ENCODE measurements at regions not wholly inside any gene's neighbourhood (a gene's known extent, or its start where the extent isn't known, plus 50 kb on each side); places are given as distances from the start of the nearest gene placed in this dataset.

GRCh38 chr9:7388755-7389154 lies 410.8 kb downstream of the DMAC1 start:
- DNase-seq = no peak

DNA sequence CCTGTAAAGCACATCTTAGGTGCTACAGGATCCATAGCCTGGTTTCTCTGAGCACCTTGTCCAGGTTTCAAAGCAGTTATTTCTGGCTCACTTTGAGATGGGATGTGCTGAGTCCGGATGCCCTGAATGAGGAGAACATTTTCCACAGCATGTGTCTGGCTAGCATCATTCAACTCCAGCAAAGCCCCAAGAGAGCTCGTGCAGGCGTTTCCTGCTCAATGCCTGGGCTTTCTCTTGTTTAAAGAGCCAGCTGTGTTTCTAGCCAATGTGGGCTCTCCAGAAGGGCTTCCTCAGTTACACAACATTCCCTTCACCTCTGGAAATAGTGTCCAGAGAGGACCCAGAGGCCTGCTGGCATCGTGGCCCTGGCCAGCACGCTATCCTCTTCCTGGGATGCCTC lies 411.7 kb downstream of the DMAC1 start:
- DNase-seq = no peak

- no peak for DNase-seq
Measured at GRCh38 chr9:7382304-7382703, 417.3 kb downstream of the DMAC1 start.

DNA sequence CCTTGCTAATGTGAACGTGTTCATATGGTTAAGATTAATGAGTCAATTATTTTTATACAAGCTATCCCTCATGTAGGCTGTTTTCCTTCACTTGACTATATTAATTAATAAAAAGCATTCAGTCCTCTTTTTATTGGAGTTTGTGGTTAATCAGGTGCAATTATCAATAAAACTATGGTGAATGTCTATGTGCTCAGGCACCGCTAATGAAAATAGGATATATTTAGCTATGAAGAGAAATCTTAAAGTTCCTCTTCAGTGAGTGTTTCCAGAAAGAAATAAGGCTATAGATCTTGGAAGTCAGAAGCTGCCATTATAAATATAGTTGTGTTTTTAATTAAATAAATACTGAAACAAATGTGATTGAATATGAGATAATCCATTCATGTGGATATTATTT lies 422.1 kb downstream of the DMAC1 start:
- DNase-seq = no peak

GRCh38 chr9:7376833-7377232 lies 422.7 kb downstream of the DMAC1 start:
- DNase-seq = no peak

DNA sequence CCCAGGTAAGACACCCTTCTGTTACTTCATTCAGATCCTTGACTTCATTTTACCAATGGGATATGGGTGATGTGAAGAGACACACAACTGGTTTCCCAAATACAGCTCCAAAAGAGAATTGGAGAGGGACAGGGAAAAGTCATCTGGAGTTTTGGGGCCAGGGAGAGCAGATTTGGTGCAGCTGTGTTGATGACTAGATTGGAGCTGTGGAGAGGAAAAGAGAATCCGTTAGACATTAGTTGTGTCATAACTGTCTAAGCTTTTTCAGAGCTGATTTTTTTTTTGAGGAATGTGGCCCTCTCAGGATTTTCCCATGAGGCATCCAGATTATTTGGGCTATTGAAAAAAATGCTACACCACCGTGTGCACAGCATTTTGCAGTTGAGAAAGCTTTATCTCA lies 423.4 kb downstream of the DMAC1 start:
- DNase-seq = no peak

GRCh38 chr9:7375013-7375511 lies 424.5 kb downstream of the DMAC1 start:
- no peak for DNase-seq

DNA sequence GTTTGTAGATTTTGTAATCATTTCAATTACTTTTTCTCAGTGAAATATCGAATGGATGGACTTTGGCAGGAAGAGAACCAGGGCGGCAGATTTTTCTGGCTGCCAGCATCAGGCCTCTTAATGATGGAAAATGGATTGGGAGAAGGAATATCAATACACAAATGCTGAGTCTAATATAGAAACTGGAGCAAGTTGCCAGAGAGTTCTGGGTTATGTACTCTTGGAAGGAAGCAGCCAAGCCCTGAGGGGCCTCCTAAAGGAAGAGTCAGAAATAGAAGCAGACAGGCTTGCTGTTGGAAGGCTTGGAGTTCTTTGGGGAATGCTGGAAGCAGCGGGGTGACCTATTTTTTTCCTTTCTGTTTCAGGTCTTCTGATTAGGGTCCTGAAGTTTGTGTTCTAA lies 428.6 kb downstream of the DMAC1 start:
- DNase-seq = no peak

DNA sequence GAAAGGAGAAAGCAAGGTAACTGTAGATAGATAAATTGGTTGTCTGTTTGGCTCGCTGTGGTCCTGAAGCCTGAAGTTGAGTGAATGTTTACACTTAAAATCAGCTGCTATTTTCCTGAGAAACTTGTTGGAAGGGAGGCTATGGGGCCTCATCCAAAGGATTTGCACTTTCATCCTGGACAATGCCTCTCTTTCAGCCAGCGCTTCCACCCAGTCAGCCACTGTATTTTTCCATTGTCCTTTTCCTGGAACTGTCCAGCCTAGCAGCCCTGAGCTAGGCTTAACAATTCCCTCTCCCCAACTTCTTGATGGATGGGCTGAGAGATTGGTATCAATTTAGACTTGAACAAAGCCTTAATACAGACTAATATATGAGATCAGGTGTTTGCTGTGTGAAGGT lies 429.2 kb downstream of the DMAC1 start:
- no peak for DNase-seq

- DNase-seq = no peak
Measured at GRCh38 chr9:7369384-7369821, 430.2 kb downstream of the DMAC1 start.

- peak; percentile 91 for DNase-seq
Measured at GRCh38 chr9:7368410-7369292, 430.9 kb downstream of the DMAC1 start.

GRCh38 chr9:7367726-7368125 lies 431.9 kb downstream of the DMAC1 start:
- no peak for DNase-seq

DNA sequence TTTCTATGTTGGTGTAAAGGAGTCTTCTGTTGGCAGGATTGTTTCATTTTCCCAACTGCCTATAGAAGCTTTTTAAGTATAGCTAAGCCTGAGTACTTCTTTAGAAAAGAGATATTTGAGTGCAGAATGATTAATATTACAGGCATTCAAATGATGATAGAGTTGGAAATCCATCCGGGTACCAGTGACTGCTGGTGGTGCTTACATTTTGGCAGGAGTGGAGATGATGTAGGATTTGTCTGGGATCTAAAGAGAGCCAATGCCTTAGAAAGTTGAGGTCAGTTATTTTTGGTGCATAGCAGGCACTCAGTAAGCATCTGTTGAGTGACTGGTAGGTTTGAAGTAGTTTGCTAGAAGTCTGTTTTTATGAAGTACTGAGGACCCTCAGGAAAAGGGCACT lies 433.5 kb downstream of the DMAC1 start:
- DNase-seq = peak; percentile 69

DNA sequence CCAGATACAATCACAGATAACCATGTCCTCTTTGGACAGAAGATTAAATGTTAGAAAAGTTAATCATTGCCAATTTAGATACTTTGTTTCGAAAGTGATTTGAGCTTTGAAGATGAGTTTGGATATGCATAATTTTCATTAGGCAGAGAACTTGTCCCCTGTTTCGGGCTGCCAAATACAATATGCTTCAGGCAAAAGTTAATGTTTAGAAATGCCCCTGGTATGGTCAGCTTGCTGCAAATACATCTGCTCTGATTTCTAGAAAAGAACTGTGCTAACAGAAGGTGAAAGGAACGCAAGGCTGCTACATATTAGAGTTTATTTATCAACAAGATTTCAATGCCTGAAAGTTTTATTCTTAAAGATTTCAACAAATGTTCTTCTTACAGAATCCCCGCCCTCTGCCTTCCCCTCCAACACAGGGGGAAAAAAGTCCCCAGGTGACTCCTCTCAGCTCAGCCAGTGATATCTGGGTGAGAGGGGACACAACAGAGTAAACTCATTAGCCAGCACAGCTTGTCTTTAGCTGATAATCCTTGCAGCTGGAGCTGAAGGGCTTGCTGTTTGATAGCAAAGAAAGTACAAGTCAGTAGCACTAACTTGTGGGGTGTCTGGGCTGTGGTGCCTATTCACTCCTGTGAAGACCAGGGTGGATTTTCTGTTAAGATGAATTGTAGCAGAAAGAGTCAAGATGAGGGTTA lies 435.7 kb downstream of the DMAC1 start:
- DNase-seq = no peak

DNA sequence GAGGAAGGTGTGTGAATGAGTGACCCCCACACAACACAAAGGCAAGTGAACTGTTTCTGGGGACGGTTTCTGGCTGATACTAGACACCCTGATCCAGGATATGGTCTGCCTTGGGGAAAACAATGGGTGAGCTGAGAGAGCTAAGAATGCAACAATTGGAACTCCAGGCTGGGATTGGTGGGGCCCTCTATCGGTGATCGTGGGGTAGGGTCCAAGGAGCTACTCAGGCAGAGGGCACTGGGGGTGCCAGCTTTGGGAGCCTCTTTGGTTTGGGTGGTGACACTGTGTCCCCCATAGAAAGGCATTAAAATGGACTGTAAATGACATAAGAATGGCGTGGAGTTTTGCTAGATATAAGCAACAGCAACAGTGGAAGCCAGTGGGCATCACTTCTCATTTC lies 439.1 kb downstream of the DMAC1 start:
- no peak for DNase-seq

DNA sequence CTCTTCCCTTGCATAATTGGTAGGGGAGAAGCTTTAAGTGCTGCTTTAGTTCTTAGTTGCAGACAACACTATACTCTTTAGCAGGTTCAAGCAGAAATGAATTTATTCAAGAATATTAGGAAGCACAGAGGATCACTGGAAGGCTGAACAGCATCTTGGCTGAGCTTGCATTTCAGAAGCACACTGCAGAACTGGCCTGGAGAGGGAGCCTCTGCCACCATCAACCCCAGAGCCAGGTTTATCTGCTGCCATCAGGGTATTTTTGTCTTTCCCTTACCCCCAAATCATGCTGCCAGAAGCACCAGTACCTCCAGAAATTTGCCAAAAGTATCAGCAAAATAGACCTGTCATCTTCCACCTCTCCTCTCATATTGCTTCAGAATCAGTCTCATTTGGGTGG lies 440.7 kb downstream of the DMAC1 start:
- DNase-seq = no peak

- DNase-seq = no peak
Measured at GRCh38 chr9:7354704-7355103, 444.9 kb downstream of the DMAC1 start.

GRCh38 chr9:7348692-7349091 lies 450.9 kb downstream of the DMAC1 start:
- no peak for DNase-seq

DNA sequence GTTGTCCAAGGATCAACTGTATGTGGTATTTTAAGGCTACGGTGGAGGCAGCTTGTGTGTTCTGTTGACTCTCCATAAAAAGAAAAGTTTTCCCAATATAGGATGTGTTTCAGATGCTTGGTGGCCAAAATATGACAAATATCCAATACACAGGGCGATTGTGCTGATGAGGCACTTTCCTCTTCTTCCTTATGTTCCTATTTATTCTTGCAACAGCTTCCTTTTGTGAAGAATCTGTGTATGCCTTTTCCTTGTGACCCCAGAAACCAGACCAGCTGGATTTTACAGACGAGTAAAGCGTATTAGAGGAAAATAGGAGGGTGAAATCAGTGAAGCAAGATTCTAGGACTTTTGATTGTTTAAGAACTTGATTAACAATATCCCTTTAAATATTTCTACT lies 452.0 kb downstream of the DMAC1 start:
- DNase-seq = no peak

DNA sequence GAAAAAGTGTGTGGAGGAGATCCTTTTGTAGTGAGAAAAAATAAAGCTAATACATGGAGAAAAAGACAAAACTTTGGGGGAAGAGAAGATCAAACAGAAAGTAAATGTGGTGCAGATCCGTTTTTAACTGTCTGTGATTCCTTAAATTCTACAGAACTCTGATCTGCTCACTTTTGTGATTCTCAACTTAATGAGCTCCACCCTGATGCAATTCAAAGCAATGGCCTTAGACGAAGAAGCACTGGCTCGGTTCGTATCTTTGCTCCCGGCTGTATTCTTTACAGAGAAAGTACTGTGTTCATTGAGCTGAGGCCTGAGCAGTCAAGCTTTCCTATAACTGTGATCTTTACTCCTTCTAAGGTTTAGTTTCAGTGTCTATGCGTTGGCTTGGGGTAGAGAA lies 453.4 kb downstream of the DMAC1 start:
- DNase-seq = no peak

DNA sequence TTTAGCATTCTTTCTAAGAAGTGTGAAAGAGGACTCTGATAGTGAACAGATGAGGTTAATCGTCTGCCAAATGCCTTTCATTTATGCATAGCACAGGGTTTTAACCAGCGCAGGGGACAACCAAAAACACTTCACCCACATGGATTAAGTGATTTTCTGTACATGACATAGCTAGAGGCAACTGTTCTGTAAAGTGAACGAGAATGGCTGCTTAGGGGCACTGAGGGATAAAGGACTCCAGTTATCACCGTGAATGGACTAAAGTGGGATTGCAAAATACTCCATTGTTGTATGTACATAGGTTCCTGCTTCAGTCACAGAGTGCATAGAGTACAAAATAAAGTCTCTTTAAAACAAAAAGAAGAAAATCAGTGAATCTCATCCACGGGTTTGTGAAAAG lies 456.8 kb downstream of the DMAC1 start:
- DNase-seq = no peak

GRCh38 chr9:7342229-7342628 lies 457.3 kb downstream of the DMAC1 start:
- no peak for DNase-seq

DNA sequence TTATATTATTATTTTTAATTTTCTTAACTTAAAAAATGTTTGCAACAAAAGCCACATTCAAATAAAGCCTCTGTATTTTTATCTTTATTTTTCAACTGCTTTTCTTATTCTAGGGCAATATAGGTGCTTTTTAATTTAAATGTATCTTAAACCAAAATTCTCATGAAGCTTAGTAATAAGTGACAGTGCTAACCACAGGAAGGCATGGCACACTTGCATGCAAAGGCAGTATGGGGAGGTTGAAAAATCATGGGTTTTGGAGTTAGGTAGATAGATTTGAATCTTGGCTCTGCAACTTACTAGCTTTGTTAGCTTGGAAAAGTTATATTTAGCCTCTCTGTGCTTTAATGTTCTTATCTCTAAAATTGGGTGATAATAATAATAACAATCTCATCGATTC lies 458.0 kb downstream of the DMAC1 start:
- DNase-seq = no peak

DNA sequence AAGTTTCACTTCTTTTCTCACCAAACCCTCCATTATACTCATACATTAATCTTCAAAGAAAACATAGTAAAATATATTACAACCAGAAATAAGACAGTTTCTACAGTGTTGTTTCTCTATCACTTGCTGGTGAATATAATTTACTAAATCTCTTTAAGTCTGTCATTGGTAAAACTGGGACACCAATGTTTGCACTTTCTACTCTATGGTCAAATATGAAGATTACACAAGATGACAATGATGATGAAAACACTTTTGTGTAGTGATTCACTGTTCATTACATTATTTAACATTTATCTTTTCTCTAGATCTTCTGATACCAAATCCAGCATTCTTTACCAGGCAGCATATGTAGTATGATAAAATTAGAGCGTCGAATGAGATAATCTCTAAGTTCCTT lies 459.1 kb downstream of the DMAC1 start:
- no peak for DNase-seq
